ENCODE measurements at regions not wholly inside any gene's neighbourhood (a gene's known extent, or its start where the extent isn't known, plus 50 kb on each side); places are given as distances from the start of the nearest gene placed in this dataset.
"Not testable (repeated sequence)": the region's sequence is repeated elsewhere in the genome, so short reads cannot be mapped to it uniquely, and the experiment has no call there.

- Mint-ChIP-seq H3K27me3 (peaks cover 18% of the 10 kb centered on the region), H3K4me3 (no peak overlapping the region), H3K27ac (no peak overlapping the region), H3K36me3 (no peaks in the 10 kb centered on the region), H3K4me1 (ENCODE audit: unreplicated experiment) (peaks cover 24% of the 10 kb centered on the region), H3K9me3 (no peaks in the 10 kb centered on the region)
- DNase-seq (ENCODE audit: extremely low spot score, unreplicated experiment): no peak
- TF ChIP-seq CTCF (conservative IDR thresholded peaks at IDR 0.05): no peak
These were observed 139.0 kb upstream of the FZD8 start for GRCh38 chr10:35780970-35781642.

GRCh38 chr10:35778306-35778705 lies 136.2 kb upstream of the FZD8 start:
- Mint-ChIP-seq H3K36me3 (no peaks in the 10 kb centered on the region), H3K9me3 (no peaks in the 10 kb centered on the region), H3K27ac (no peak overlapping the region), H3K4me3 (no peak overlapping the region), H3K4me1 (ENCODE audit: unreplicated experiment) (peaks cover 8% of the 10 kb centered on the region), H3K27me3 (peaks cover 18% of the 10 kb centered on the region)
- DNase-seq (ENCODE audit: extremely low spot score, unreplicated experiment): no peak
- no peak for TF ChIP-seq CTCF (conservative IDR thresholded peaks at IDR 0.05)

GRCh38 chr10:35776557-35776956 lies 134.5 kb upstream of the FZD8 start:
- peaks cover 11% of the 10 kb centered on the region for H3K27me3 Mint-ChIP-seq
- H3K9me3 Mint-ChIP-seq; DNase-seq (ENCODE audit: extremely low spot score, unreplicated experiment); H3K27ac Mint-ChIP-seq; H3K4me3 Mint-ChIP-seq; H3K4me1 Mint-ChIP-seq (ENCODE audit: unreplicated experiment); H3K36me3 Mint-ChIP-seq: not testable (repeated sequence)

- Mint-ChIP-seq H3K9me3 (no peaks in the 10 kb centered on the region), H3K27me3 (peaks cover 3% of the 10 kb centered on the region), H3K4me1 (ENCODE audit: unreplicated experiment) (peaks cover 19% of the 10 kb centered on the region), H3K27ac (no peak overlapping the region), H3K4me3 (no peak overlapping the region), H3K36me3 (no peaks in the 10 kb centered on the region)
- no peak for DNase-seq (ENCODE audit: extremely low spot score, unreplicated experiment)
- TF ChIP-seq CTCF (conservative IDR thresholded peaks at IDR 0.05): no peak
These were observed 132.0 kb upstream of the FZD8 start for GRCh38 chr10:35774109-35774508.

- H3K4me1 Mint-ChIP-seq (ENCODE audit: unreplicated experiment): peaks cover 21% of the 10 kb centered on the region
- H3K4me3 Mint-ChIP-seq: no peak overlapping the region
- H3K9me3 Mint-ChIP-seq: no peaks in the 10 kb centered on the region
- DNase-seq (ENCODE audit: extremely low spot score, unreplicated experiment): no peak
- no peak overlapping the region for H3K27ac Mint-ChIP-seq
- no peaks in the 10 kb centered on the region for H3K36me3 Mint-ChIP-seq
- no peak for TF ChIP-seq CTCF (conservative IDR thresholded peaks at IDR 0.05)
- no peaks in the 10 kb centered on the region for H3K27me3 Mint-ChIP-seq
These were observed 128.8 kb upstream of the FZD8 start for GRCh38 chr10:35770817-35771355.

DNA sequence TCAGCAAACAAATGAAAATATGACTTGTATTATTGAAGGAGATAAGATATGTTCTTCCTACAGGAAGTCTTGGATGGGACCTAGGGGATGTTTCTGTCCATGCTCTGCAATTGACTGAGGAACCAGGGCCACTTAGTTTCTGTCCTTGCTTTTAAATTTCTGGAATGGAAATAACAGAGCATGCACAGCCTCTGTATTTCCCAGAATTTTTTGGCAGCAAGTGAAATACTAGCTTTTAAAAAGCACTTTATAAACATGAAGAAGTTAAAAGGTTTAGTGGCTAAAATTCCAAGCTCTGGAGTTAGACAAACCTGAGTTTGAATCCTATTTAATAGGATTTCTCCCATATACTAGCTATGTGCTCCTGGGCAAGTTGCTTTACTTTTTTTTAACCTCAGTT lies 127.7 kb upstream of the FZD8 start:
- TF ChIP-seq CTCF (conservative IDR thresholded peaks at IDR 0.05): no peak
- Mint-ChIP-seq H3K4me1 (ENCODE audit: unreplicated experiment) (peaks cover 27% of the 10 kb centered on the region), H3K27me3 (no peaks in the 10 kb centered on the region), H3K9me3 (no peaks in the 10 kb centered on the region), H3K4me3 (no peak overlapping the region), H3K36me3 (no peaks in the 10 kb centered on the region), H3K27ac (no peak overlapping the region)
- no peak for DNase-seq (ENCODE audit: extremely low spot score, unreplicated experiment)

All from type B pancreatic cell (in vitro differentiated cells).